ENCODE measurements at regions not wholly inside any gene's neighbourhood (a gene's known extent, or its start where the extent isn't known, plus 50 kb on each side); places are given as distances from the start of the nearest gene placed in this dataset.

DNA sequence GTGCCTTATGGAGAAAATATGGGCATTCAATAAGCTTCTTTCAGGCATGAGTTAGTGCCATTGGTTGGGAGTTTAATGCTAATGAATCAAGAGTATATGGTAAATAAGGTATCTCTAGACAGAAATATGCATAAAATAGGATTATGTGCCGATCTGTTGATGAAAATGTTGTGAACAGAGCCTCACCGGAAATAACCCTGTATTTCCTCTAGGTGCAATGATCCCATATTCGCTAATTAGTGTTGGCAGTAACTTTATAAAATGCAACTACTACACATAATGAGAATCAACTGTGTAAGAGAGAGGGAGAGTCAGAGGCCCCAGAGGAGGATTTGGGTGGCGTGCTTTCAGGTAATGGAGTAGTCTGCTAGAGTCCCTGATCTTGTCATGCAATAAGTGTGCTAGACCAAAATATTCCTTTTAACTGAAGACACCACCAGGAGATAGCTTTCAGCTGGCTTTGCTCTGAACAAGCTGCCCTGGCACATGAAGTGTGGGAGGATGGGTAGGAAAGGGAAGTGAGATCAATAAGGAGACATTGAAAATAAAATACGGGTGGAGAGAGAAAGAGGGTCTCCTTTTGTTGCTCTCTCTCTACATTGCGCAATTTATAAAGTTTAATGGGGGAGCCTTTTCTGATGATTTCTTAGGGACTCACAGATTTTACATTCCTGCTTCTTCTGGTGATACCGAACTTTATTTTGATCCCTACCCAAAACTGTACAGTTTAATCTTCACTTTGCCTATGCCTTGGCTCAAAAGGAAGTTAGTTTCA lies 68.6 kb upstream of the PLXNC1 start:
- H3K27ac ChIP-seq, result no peak overlapping the region
- no peak for TF ChIP-seq ZFX (IDR thresholded peaks at IDR 0.05; ENCODE audit: borderline replicate concordance)
- TF ChIP-seq, protein P1, sequence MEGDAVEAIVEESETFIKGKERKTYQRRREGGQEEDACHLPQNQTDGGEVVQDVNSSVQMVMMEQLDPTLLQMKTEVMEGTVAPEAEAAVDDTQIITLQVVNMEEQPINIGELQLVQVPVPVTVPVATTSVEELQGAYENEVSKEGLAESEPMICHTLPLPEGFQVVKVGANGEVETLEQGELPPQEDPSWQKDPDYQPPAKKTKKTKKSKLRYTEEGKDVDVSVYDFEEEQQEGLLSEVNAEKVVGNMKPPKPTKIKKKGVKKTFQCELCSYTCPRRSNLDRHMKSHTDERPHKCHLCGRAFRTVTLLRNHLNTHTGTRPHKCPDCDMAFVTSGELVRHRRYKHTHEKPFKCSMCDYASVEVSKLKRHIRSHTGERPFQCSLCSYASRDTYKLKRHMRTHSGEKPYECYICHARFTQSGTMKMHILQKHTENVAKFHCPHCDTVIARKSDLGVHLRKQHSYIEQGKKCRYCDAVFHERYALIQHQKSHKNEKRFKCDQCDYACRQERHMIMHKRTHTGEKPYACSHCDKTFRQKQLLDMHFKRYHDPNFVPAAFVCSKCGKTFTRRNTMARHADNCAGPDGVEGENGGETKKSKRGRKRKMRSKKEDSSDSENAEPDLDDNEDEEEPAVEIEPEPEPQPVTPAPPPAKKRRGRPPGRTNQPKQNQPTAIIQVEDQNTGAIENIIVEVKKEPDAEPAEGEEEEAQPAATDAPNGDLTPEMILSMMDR (IDR thresholded peaks at IDR 0.05), result no peak

DNA sequence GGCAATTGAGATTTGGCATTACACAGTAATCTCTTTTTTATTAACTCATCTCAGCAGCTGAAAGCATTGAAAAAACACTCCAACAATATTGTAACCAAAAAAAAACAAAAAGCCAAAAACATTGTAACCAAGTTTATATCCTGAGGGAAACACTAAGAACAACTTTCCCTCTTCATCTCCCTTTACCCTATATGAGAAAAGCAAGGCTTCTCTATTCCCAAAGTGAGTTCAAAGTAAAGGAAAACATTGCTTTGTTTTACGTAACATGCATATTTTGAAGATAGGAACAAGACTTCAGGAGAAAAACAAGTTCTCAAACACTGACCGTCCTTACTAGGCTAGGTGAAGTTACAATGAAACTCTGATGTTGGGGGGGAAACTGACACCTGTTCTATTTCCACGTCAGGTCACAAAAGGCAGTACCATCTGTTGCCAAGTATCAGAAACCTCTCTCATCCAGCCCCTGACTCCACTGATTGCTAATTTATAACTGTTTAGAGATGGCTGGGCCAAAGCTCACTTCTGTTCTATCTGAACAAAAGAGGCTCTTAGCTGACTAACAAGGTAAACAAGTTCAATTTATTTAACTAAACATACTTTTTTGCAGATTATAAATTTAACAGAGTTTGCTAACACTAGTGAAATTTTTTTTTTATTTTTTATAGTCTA lies 67.9 kb upstream of the PLXNC1 start:
- TF ChIP-seq ZFX (IDR thresholded peaks at IDR 0.05; ENCODE audit: borderline replicate concordance), result no peak
- TF ChIP-seq, protein P1 (IDR thresholded peaks at IDR 0.05), result no peak
- H3K27ac ChIP-seq, result no peak overlapping the region

DNA sequence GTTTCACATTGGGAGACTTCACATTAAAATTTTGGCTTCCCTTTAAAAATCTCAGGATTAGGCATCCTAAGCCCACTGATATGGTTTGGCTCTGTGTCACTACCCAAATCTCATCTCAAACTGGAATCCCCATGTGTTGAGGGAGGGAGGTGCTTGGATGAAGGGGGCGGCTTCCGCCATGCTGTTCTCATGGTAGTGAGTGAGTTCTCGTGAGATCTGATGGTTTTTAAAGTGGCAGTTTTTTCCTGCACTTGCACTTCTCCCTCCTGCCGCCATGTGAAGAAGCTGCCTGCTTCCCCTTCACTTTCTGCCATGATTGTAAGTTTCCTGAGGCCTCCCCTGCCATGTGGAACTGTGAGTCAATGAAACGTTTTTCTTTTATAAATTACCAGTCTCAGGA lies 65.7 kb upstream of the PLXNC1 start:
- H3K27ac ChIP-seq, result no peak overlapping the region
- TF ChIP-seq, protein P1 (IDR thresholded peaks at IDR 0.05), result no peak
- TF ChIP-seq ZFX (IDR thresholded peaks at IDR 0.05; ENCODE audit: borderline replicate concordance), result no peak

DNA sequence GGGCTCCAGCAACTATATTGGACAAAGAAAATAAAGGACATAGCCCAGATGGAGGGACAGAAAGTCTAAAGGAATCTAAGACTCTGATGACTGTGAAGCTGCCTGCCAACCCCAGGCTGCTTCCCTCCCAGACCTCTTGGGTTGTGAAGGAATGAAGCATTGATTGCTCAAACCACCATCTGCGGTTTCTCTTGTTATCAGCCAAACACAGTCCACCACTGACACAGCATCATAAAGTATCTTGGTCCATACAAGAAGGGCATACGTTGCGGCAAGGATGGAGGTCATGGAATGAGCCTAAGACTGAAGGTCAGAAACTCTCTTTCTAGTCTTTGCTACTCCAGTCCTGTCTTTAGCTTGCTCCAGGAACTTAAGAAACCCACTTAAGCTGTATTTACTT lies 58.5 kb upstream of the PLXNC1 start:
- H3K27ac ChIP-seq, result no peak overlapping the region
- TF ChIP-seq, protein P1 (IDR thresholded peaks at IDR 0.05), result no peak
- TF ChIP-seq ZFX (IDR thresholded peaks at IDR 0.05; ENCODE audit: borderline replicate concordance), result no peak

DNA sequence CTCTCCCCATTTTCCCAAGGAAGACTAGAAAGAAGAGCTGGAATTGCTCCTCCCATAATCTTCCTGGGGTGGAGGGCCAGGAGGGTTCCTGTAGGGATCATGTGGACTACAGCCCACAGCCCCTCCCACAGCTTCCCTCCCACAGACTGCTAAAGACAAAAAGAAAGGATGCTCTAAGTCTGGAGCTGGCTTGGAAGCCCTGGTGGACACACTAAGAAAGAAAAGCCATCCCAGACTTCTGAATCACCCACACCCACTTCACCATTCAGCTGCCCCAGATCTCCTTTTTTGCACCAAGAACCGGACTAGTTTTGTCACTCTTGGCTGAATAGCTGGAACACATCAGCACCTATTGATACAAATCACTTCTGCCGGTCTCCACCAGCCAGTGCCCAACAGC lies 56.8 kb upstream of the PLXNC1 start:
- no peak overlapping the region for H3K27ac ChIP-seq

DNA sequence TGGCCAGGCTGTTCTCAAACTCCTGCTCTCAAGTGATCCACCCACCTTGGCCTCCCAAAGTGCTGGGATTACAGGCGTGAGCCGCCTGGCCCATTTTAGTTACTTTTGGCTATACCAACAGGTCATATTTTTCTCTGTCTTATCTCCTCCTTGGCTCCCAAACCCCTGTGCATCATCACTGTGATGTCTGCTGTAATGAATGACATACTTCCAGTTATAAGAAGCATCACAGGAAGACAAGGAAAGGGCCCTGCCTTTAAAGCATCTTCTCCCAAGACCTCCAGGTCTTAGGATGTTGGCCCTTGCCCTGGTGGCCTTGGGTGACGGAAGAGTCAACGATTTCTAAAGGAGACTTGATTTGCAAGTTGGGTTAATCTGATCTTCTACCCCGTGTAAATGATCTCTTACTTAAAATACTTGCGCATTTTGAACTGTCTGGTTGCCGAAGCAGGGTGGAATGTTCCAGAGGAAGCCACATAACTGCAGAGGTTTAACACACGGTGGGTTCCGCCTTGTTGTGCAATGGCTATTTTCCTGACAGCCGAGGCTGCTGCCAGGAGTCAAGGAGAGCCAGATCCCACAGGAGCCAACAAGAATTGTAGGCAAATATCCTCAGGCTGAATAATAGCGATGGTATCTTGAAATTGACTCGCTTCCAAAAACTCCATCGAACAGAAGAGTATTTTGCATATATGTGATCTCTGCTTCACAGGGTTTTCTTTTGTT lies 55.7 kb upstream of the PLXNC1 start:
- TF ChIP-seq, protein P1 (IDR thresholded peaks at IDR 0.05), result no peak
- no peak for TF ChIP-seq ZFX (IDR thresholded peaks at IDR 0.05; ENCODE audit: borderline replicate concordance)
- peak overlapping the region; percentile 36 for H3K27ac ChIP-seq

More for the DNA sequence above, 56.8 kb upstream of the PLXNC1 start:
- no peak for TF ChIP-seq ZFX (IDR thresholded peaks at IDR 0.05; ENCODE audit: borderline replicate concordance)
- TF ChIP-seq, protein P1 (IDR thresholded peaks at IDR 0.05), result no peak
